Uterus (tissue), 2 donors: ENCODE measurements at regions not wholly inside any gene's neighbourhood (a gene's known extent, or its start where the extent isn't known, plus 50 kb on each side); places are given as distances from the start of the nearest gene placed in this dataset.
"Not testable (repeated sequence)": the region's sequence is repeated elsewhere in the genome, so short reads cannot be mapped to it uniquely, and the experiment has no call there.

Experiments
- CTCF ChIP-seq, 4 experiments: fragments of 200-600 bp in 2 of 4; fragments of 450-650 bp in 2 of 4; sonication (generic) in 2 of 4; IDR thresholded peaks; one replicate each; pipeline ENCODE4 v1.5.1; 2016 to 2019; ENCODE audit warnings: antibody characterized with exemption in 4 of 4, mild to moderate bottlenecking in 2 of 4, moderate library complexity in 1 of 4
- POLR2A ChIP-seq, 2 donors: fragments of 450-650 bp; IDR thresholded peaks; one replicate each; pipeline ENCODE4 v1.6.1; 2016; ENCODE audit warnings: antibody characterized with exemption in 2 of 2, mild to moderate bottlenecking in 1 of 2, moderate library complexity in 1 of 2

- TF ChIP-seq CTCF, POLR2A (IDR thresholded peaks at IDR 0.05): not testable (repeated sequence)
Measured at GRCh38 chr1:206271153-206271552, 67.8 kb downstream of the SRGAP2 start.
